COLO829 (cell line): ENCODE measurements at regions not wholly inside any gene's neighbourhood (a gene's known extent, or its start where the extent isn't known, plus 50 kb on each side); places are given as distances from the start of the nearest gene placed in this dataset.

Experiments used
- DNase-seq: peaks from one replicate; pipeline ENCODE4 v3.0.0; 2012; ENCODE audit warnings: low spot score

GRCh38 chr14:66115740-66116502 lies 370.2 kb upstream of the CCDC196 start:
- DNase-seq = no peak

GRCh38 chr14:66116732-66117131 lies 369.4 kb upstream of the CCDC196 start:
- DNase-seq = no peak

GRCh38 chr14:66117600-66117999 lies 368.6 kb upstream of the CCDC196 start:
- DNase-seq = peak; percentile 28

GRCh38 chr14:66119606-66120231 lies 366.5 kb upstream of the CCDC196 start:
- no peak for DNase-seq

- no peak for DNase-seq
Measured at GRCh38 chr14:66120402-66120801, 365.8 kb upstream of the CCDC196 start.

GRCh38 chr14:66121859-66122258 lies 364.3 kb upstream of the CCDC196 start:
- no peak for DNase-seq

- no peak for DNase-seq
Measured at GRCh38 chr14:66129224-66129623, 356.9 kb upstream of the CCDC196 start.

- no peak for DNase-seq
Measured at GRCh38 chr14:66131111-66131510, 355.1 kb upstream of the CCDC196 start.

- DNase-seq = no peak
Measured at GRCh38 chr14:66133666-66134065, 352.5 kb upstream of the CCDC196 start.

- no peak for DNase-seq
Measured at GRCh38 chr14:66135831-66136230, 350.3 kb upstream of the CCDC196 start.

GRCh38 chr14:66137081-66137480 lies 349.1 kb upstream of the CCDC196 start:
- DNase-seq = no peak

- DNase-seq = no peak
Measured at GRCh38 chr14:66139432-66139831, 346.7 kb upstream of the CCDC196 start.

GRCh38 chr14:66140213-66140918 lies 345.8 kb upstream of the CCDC196 start:
- no peak for DNase-seq

GRCh38 chr14:66140963-66141362 lies 345.2 kb upstream of the CCDC196 start:
- DNase-seq = no peak

- no peak for DNase-seq
Measured at GRCh38 chr14:66141733-66142132, 344.4 kb upstream of the CCDC196 start.

- DNase-seq = no peak
Measured at GRCh38 chr14:66143387-66144112, 342.6 kb upstream of the CCDC196 start.

- DNase-seq = no peak
Measured at GRCh38 chr14:66152302-66152701, 333.9 kb upstream of the CCDC196 start.

- DNase-seq = no peak
Measured at GRCh38 chr14:66152747-66153146, 333.4 kb upstream of the CCDC196 start.

GRCh38 chr14:66163023-66163422 lies 323.1 kb upstream of the CCDC196 start:
- DNase-seq = no peak

- no peak for DNase-seq
Measured at GRCh38 chr14:66165337-66165736, 320.8 kb upstream of the CCDC196 start.

- DNase-seq = no peak
Measured at GRCh38 chr14:66174453-66174891, 311.7 kb upstream of the CCDC196 start.

GRCh38 chr14:66177935-66178334 lies 308.2 kb upstream of the CCDC196 start:
- no peak for DNase-seq
